HG03521 (cell line): ENCODE measurements at regions not wholly inside any gene's neighbourhood (a gene's known extent, or its start where the extent isn't known, plus 50 kb on each side); places are given as distances from the start of the nearest gene placed in this dataset.

Experiments used
- ATAC-seq: cut with Tn5 transposase; IDR thresholded peaks from one replicate; pipeline ENCODE4 v1.9.1; 2021; ENCODE audit warnings: mild to moderate bottlenecking, moderate library complexity; ENCODE audit not compliant: unreplicated experiment

DNA sequence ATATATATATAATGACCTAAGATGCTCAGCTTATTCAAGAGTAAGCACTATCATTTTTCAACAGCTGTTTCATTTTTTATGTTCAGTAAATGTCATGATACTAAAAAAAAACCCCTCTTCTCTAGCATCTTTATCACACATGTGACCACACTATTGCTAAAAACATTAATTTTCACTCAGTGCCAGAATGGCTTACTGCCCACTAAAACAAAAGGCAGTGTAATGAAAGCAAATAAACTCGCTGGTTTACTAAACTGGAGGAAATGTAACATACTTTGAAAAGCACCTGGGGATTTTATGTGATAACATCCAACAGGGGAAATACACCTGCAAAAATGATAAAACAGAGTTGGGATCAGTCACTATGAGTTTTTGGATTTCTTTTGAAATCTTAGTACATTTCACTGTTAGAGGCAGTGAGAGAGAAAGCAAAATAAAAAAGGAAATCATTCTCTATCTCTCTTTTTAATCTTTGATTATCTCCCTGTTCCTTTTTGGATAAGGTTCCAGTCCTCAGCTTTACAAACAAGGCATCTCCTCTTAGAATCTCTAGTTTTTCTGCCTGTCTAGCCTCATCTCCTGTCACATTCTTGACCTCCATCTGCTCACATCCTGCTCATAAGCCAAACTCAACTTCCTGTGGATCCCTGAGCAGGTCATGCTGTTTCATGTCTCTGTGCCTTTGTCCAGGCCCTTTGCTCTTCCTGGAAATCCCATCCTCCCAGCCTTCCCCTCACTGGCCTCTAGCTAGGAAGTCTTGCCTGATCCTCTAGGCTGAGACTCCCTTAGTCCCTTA lies 338.0 kb downstream of the MAN2A1 start:
- ATAC-seq: no peak

- ATAC-seq: no peak
These were observed 341.8 kb downstream of the MAN2A1 start for GRCh38 chr5:110031402-110032140.

DNA sequence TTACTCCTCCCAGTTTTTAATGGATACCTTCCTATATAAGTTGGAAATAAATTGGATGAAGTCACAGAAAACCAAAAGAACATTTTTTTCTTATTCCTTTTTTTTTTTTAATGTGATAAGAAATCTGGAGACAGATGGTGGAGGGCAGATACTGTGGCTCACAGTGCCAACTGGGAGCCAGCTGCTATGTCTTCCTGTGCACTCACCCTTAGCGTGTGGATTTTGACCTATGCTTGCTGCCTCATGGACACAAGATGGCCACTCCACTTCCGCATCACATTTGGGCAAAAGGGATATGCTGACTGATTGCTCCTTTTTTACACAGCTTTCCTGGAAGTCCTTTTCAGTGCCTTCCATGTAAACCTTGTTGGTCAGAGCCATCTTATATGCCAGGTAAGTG lies 342.6 kb downstream of the MAN2A1 start:
- no peak for ATAC-seq

DNA sequence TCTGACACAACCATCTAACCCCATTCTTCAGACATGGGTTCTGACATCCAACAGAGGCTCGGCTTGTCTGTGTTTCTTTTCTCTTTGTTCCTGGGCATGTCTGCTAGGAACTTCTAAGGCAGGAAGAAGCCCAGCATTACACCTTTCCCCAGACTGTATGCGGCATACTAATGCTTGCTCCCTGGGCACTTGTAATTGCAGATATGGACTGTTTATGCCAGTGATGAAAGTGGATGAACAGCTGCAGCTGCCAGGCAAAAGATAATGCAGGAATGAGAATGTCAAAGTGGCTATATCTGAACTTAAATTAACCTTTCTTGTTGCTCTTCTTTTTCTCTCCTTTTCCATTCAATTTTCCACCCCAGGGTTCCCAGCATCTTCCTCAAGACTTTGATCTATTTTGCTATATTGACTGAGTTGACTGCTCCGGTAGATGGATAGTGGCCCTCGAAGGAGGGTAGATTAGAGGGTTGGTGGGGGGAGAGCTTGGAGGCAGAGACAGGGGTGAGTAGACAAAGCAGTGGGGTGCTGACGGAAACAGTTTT lies 344.4 kb downstream of the MAN2A1 start:
- ATAC-seq: no peak

GRCh38 chr5:110038297-110038997 lies 348.7 kb downstream of the MAN2A1 start:
- no peak for ATAC-seq

DNA sequence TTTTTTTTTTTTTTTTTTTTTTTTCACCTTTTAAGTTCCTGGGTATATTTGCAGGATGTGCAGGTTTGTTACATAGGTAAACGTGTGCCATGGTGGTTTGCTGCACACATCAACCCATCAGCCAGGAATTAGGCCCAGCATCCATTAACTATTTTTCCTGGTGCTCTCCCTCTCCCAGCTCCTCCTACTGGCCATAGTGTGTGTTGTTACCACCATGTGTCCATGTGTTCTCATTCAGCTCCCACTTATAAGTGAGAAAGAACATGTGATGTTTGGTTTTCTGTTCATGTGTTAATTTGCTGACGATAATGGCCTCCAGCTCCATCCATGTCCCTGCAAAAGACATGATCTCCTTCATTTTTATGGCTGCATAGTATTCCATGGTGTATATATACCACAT lies 350.5 kb downstream of the MAN2A1 start:
- ATAC-seq: no peak

DNA sequence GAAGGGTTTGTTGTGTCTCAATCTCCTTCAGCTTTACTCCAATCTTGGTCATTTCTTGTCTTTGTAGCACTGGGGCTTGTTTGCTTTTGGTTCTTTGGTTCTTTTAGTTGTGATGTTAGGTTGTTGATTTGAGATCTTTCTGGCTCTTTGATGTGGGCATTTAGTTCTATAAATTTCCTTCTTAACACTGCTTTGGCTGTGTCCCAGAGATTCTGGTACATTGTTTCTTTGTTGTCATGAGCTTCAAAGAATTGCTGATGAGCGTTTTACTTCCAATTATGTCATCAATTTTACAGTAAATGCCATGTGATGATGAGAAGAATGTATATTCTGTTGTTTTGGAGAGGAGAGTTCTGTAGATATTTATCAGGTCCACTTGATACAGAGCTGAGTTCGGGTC lies 353.3 kb downstream of the MAN2A1 start:
- ATAC-seq: no peak

GRCh38 chr5:110045158-110045557 lies 355.4 kb downstream of the MAN2A1 start:
- ATAC-seq: no peak

DNA sequence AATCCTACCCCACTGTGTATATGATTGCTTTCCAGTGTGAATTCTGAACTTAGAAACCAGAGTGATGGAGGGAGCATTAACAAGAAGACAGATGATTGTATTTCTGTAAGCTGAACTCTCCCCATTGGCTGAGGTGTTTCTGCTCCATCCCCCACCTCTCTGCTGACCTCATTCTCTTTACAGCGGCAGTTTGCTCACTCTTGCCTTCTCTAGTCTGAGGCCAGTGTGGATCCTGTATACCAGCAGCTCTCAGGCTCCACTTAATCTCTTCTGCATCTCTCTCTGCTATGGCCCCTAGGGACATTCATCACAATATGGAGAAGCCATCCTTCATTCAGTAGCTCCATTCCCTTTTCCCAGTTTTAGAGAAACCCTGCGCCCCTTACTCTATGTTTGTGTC lies 358.8 kb downstream of the MAN2A1 start:
- ATAC-seq: no peak

- ATAC-seq: no peak
These were observed 360.1 kb downstream of the MAN2A1 start for GRCh38 chr5:110049816-110050215.

- no peak for ATAC-seq
These were observed 361.1 kb downstream of the MAN2A1 start for GRCh38 chr5:110050640-110051345.

GRCh38 chr5:110053205-110053604 lies 363.5 kb downstream of the MAN2A1 start:
- ATAC-seq: no peak

- no peak for ATAC-seq
These were observed 364.1 kb downstream of the MAN2A1 start for GRCh38 chr5:110053824-110054223.

DNA sequence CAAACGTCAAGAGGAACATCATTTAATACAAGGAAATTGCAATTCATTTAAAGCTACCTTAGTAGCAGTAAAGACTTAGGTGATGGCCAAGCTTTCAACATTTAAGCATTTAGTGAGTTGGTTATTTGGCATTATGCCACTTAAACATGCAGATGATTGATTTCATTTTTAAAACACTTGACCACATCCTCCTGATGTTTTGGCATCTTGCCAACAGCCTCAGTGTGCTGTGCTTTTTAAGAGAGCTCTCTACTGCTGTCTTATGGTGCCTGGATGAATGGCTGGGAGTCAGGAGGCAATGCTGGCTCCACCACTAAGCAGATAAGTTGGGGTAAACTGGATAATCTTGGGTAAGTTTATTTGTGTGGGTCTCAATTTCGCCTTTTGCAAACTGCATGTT lies 364.5 kb downstream of the MAN2A1 start:
- ATAC-seq: peak; percentile 86

- ATAC-seq: no peak
These were observed 365.6 kb downstream of the MAN2A1 start for GRCh38 chr5:110055302-110055701.

DNA sequence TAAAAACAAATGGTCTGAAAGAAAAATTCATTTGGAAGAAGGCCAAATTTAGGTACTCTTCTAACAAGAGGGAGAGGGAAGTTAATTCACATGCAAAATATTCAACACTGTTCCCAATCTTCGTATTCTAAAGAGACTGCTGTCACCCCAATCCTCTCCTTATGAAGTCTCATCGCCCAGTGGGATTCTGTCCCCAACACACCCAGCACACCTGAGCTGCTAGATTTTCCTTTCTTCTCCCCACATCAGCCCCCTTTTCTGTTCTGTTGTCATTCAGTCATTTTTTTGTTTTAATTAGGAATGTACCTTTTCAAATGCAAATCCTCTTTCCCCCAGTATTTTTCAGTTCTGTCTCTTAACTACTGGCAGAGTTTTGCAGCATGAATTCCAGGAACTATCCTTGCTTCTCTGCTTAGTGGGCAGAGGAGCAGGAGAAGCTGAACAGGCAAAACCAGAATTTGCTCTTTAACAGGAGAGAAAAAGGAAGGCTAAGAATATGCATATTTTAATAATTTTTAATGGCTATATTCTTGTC lies 366.9 kb downstream of the MAN2A1 start:
- no peak for ATAC-seq

DNA sequence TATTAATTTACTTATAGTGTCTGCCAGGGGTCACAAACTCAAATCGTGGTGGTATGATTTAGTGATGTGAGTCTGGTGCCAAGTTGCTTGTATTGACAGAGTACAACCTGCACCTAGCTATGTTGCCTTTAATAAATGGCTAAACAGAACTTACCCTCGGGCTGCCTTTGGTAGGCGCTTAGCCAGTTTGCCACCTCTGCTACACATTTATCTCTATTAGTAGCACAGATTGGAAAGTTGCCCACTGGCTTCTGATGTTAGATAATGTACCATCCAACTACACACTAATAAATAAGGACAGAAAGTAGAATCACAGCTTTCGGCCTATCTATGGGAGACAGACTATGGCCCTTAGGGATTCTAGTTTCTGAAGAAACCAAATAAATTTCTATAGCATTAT lies 368.4 kb downstream of the MAN2A1 start:
- ATAC-seq: no peak

- ATAC-seq: no peak
These were observed 372.5 kb downstream of the MAN2A1 start for GRCh38 chr5:110062246-110062645.

DNA sequence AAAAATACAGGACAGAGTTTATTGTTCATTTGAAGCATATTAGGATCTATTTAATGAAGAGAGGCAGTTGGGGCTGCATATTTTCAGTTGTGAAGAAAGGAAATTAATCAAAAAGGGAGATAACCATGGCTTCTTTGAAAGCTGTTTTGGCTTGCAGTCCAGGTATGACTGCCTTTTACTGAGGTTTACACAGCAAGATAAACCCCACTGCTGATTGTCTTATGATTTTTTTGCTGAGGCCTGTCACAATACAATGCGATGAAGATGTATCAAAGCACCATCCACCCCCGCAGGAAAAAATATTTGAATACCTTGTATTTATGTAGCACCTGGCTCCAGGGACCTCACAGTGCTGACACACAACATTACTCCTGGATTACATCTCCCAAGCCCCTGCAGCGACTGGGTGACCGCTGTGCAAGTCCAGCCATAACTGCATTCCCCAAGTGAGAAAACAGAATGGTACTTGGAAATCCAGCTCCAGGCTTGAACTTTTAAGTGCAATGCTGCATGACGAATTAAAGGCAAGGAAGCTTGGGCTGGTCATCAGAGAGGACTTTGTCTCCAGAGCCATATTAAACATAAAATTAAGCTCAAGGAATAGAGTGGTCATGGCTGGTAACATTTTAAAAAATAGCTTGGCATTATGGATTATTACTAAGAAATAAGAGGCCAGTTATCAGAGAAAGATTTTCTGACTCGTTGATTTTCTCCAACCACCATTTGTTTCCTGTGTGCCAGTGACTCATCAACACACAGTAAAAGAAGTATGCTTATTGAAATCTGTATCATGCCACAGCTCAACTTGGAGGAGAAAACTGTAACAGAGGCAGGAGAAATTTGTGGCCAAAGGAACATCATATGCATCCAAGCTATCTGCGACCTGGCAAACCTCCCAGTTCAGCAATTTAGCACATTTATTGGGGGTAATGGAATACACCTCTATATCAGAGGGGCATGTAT lies 374.2 kb downstream of the MAN2A1 start:
- no peak for ATAC-seq
